ENCODE measurements at regions not wholly inside any gene's neighbourhood (a gene's known extent, or its start where the extent isn't known, plus 50 kb on each side); places are given as distances from the start of the nearest gene placed in this dataset.
A peak's percentile ranks its signal among the peaks of the same experiment; 100 is the strongest.

DNA sequence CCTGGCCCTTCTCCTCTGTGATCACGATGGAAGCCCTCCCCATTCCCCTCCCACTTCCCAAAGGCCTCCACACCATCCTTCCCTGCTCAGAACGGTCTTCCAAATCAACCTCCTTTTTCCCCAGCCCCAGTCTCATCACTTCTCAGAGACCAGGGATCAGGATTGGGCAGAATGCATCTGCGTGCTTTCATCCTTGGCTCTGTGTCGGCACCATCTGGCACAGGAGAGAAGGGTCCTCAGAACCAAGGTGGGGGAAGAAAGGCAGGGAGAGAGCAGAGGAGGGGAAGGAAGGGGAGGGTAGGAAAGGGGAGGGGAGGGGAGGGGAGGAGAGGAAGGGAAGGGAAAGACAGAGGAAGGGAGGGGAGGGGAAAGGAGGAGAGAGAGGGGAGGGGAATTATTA, 52.4 kb upstream of the FICD start:
- DNase-seq: no peak

GRCh38 chr12:108461058-108461660, 53.9 kb upstream of the FICD start:
- DNase-seq: no peak

DNA sequence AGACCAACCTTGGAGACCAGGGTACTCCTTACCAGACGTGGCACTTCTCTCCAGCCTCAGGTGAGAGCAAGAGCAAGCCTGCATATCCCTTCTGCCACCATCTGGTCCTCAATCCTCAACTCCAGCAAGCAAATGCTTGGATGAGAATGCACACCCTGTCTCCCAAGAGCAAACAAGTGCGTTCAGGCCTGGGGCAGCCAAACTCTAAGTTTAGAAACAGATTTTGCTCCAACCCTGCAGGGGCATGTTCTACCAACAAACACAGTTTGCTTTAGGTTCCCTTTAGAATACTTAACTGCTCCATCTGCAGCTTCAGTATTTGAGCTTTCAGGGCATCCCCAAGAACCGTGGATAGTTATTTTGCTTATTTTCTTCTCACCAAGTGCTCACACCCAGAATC, 55.9 kb upstream of the FICD start:
- no peak for DNase-seq

GRCh38 chr12:108457734-108458361, 57.2 kb upstream of the FICD start:
- no peak for DNase-seq

- peak in 1 of 2 donors; percentile 62 for DNase-seq
Observed at GRCh38 chr12:108457006-108457733, 57.9 kb upstream of the FICD start.

- DNase-seq: no peak
Observed at GRCh38 chr12:108455706-108456105, 59.4 kb upstream of the FICD start.

GRCh38 chr12:108454539-108455139, 60.4 kb upstream of the FICD start:
- DNase-seq: no peak

DNA sequence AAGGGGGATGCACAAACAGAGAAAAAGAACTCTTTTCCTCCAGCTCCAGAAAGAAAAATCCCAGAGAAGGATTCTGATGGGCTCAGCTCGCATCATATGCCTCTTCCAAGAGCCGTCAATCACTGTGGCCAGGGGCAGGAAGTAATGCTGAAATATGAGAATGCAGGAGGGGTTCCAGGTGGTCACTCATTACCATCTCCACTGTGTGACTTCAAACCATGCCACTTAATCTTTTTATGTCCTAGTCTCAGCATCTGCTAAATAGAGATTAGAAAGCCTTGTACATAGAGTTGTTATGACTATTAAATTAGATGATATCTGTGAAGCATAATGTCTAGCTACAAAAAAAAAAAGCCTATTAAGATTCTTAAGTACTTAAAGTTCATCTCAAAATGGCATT, 65.6 kb upstream of the FICD start:
- DNase-seq: no peak

- no peak for DNase-seq
Observed at GRCh38 chr12:108448246-108448645, 66.8 kb upstream of the FICD start.

DNA sequence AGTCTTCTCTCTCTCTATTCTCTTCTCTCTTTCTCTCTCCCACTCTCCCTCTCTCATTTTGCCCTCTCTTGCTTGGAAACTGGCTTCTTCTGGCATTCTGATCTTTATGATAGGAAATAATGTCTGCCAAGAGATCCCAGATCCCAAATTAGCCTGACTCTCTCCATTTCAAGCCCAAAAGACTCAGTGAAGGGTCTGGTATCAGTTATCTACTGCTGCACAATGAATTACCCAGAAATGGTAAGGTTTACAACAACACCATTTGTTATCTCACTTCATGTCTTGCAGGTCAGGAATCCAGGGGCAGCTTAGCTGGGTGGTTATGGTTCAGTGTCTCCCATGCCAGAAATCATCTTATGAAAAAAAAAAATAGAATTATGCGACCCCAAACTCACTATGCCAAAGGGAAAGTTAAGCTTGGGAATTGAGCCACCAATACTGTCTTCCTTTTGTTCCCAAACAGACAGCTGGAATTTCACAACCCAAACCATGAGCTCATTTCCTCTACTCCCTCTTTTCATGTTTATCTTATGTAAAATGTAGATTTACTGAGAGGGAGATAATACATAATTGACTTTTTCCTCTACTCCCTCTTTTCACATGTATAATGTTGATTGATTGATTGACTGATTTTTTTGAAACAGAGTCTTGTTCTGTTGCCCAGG, 67.8 kb upstream of the FICD start:
- DNase-seq: no peak

DNA sequence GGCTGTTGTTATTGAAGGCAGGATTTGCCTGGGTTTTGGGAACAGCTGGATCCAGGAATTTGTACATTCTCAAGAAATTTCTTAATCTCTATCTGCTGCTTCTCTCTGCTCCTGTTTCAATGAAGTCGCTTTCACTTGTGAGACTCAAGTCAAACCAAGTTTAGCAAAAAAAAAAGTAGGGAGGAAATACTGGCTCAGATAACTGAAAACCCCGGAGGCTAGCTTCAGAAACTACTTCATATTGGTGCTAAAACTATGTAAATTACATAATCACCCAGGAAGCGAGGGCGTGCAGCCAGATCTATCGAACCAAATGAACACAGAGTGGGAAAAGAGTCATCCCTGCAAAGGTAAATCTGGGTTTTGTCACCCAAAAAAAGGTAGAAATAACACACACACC, 68.3 kb upstream of the FICD start:
- DNase-seq: no peak

DNA sequence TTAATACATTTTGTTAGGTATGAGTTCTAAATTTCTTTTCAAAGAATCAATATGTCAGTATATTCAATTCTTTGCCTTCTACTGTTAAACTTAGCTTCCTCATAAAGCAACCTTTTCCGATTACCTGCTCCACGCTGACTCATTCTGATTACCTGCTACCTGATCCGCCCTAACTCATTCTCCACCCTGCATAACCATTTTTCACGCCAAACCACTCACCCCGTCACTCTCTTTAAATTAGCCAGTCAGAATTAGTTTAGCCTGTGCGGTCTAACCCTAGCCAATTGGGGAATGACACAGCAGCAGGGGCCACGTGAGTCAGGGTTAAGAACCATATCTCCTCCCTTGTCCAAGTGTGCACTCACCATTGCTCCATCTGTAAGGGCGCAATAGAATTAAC, 72.2 kb upstream of the FICD start:
- no peak for DNase-seq

DNA sequence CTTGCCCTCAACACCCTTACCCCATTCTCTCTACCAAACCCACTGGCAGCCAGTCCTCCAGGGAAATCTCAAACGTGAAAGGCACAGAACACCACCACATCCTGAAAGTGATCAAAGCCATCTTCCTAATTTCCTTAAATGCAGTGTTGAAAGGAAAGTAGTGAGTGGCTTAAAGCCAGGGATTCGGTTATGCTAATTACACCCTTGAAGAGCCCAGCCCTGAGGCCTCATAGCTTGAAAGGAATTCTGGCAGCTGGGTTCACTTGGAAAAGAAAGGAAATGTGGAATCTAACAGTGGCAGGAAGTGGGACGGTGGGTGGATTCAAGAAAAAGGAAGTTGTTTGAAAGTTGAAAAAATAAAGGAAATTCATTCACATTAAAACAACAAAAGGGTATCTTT, 73.0 kb upstream of the FICD start:
- no peak for DNase-seq

- DNase-seq: no peak
Observed at GRCh38 chr12:108441549-108441948, 73.5 kb upstream of the FICD start.

DNA sequence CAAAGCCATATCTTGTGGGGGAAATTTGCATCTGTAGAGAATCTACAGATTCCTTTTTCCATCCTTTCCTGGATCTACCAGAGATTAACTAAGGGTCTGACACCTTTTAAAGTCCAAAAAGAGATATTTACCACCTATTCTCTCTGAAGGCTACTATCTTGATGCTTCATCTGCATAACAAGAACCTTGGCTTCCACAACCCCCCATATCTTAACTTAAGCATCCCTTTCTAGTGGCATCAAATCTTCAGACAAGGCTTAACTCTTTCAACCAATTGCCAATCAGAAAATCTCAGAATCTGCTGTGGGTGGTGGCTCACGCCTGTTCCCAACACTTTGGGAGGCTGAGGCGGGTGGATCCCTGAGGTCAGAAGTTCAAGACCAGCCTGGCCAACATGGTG, 74.3 kb upstream of the FICD start:
- no peak for DNase-seq

- DNase-seq: no peak
Observed at GRCh38 chr12:108438667-108439066, 76.4 kb upstream of the FICD start.

GRCh38 chr12:108432423-108433121, 82.5 kb upstream of the FICD start:
- no peak for DNase-seq

- DNase-seq: no peak
Observed at GRCh38 chr12:108430926-108431325, 84.2 kb upstream of the FICD start.

- no peak for DNase-seq
Observed at GRCh38 chr12:108430245-108430644, 84.8 kb upstream of the FICD start.

- no peak for DNase-seq
Observed at GRCh38 chr12:108425238-108425795, 86.2 kb upstream of the CMKLR1 start.

- DNase-seq: no peak
Observed at GRCh38 chr12:108424816-108425215, 85.7 kb upstream of the CMKLR1 start.

DNA sequence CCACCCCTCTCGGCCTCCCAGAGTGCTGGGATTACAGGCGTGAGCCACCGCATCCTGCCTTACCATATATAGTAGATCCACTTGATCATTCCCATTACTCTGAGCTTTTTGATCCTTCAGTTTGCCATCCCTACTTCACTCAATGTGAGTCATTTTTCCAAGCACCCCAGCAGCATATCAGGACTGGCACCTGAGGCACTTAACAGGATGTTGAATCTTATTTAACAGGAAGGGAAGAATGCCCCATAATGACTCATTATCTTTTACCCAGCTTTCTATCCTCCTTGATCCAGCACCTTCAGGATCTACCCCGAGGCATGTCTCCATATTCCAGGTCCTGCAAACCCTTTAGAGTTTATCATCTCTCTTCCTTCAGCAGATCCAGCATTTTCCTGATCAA, 84.9 kb upstream of the CMKLR1 start:
- no peak for DNase-seq
